IMR-90 (cell line): ENCODE measurements at regions not wholly inside any gene's neighbourhood (a gene's known extent, or its start where the extent isn't known, plus 50 kb on each side); places are given as distances from the start of the nearest gene placed in this dataset.
A peak's percentile ranks its signal among the peaks of the same experiment; 100 is the strongest.

Experiments
- ATAC-seq: fragments of 200-7000 bp; cut with Tn5 transposase; 2 replicates; pipeline ENCODE4 v1.9.1; 2020; ENCODE audit warnings: low read depth, mild to moderate bottlenecking, moderate library complexity
- BruUV-seq: library from RNA; stranded (reverse); fragments of 400-500 nt; replicated peaks from 2 replicates; lab custom pipeline; 2021; lab: Mats Ljungman, UMichigan
- CTCF ChIA-PET: fragments of 300-600 bp; formaldehyde crosslinking; extraction: SDS; loops from one replicate; lab custom pipeline; 2021; ENCODE audit warnings: antibody characterized with exemption; lab: Yijun Ruan, JAX
- POLR2A ChIA-PET: fragments of 300-600 bp; sonication (Branson Sonifier 250); formaldehyde crosslinking; loops from one replicate; lab custom pipeline; 2022; ENCODE audit warnings: antibody characterized with exemption; ENCODE audit not compliant: unreplicated experiment; lab: Charles Lee
- DNase-seq: peaks from one replicate; pipeline ENCODE4 v3.0.0; 2013
- H2AFZ ChIP-seq: replicated peaks from 2 replicates; pipeline ENCODE3; 2013; ENCODE audit warnings: low read length, mild to moderate bottlenecking; ENCODE audit not compliant: poor library complexity
- H2AK5ac ChIP-seq: 2 replicates; pipeline ENCODE4 v1.6.1; 2013; ENCODE audit warnings: low read depth, low read length, inconsistent platforms
- H2AK9ac ChIP-seq: replicated peaks from 2 replicates; pipeline ENCODE3; 2013; ENCODE audit warnings: mild to moderate bottlenecking, low read depth, low read length, moderate library complexity; ENCODE audit not compliant: poor library complexity
- H2BK120ac ChIP-seq: 2 replicates; pipeline ENCODE4 v1.6.1; 2013; ENCODE audit warnings: low read depth, low read length, inconsistent platforms
- H2BK15ac ChIP-seq: 3 replicates; pipeline ENCODE4 v1.6.1; 2013; ENCODE audit warnings: low read depth, low read length, inconsistent platforms
- H2BK20ac ChIP-seq: 2 replicates; pipeline ENCODE4 v1.6.1; 2013; ENCODE audit warnings: low read depth, mild to moderate bottlenecking, inconsistent platforms, low read length, moderate library complexity
- H2BK5ac ChIP-seq: 2 replicates; pipeline ENCODE4 v1.6.1; 2013; ENCODE audit warnings: mild to moderate bottlenecking, low read depth, low read length, inconsistent platforms; ENCODE audit not compliant: poor library complexity, severe bottlenecking
- H3K14ac ChIP-seq: replicated peaks from 2 replicates; pipeline ENCODE4 v1.6.1; 2013; ENCODE audit warnings: low read depth, low read length, inconsistent platforms
- H3K18ac ChIP-seq: 2 replicates; pipeline ENCODE4 v1.6.1; 2013; ENCODE audit warnings: low read depth, low read length, control low read depth
- H3K23ac ChIP-seq: 2 replicates; pipeline ENCODE4 v1.6.1; 2013; ENCODE audit warnings: low read depth, low read length, inconsistent platforms
- H3K27ac ChIP-seq: 2 replicates; pipeline ENCODE4 v1.5.1; 2013; ENCODE audit warnings: mild to moderate bottlenecking, control low read depth, low read length; ENCODE audit not compliant: insufficient read depth
- H3K27me3 ChIP-seq: 2 replicates; pipeline ENCODE4 v1.6.1; 2013; ENCODE audit warnings: low read length; ENCODE audit not compliant: control insufficient read depth, insufficient read depth
- H3K36me3 ChIP-seq: 2 replicates; pipeline ENCODE4 v1.6.1; 2013; ENCODE audit warnings: low read length, mixed read lengths; ENCODE audit not compliant: control insufficient read depth, insufficient read depth
- H3K4ac ChIP-seq: 2 replicates; pipeline ENCODE4 v1.6.1; 2013; ENCODE audit warnings: low read depth, low read length, inconsistent platforms
- H3K4me1 ChIP-seq: 2 replicates; pipeline ENCODE4 v1.6.1; 2013; ENCODE audit warnings: low read length, mixed read lengths; ENCODE audit not compliant: control insufficient read depth, insufficient read depth
- H3K4me2 ChIP-seq: 2 replicates; pipeline ENCODE4 v1.6.1; 2013; ENCODE audit warnings: low read depth, mild to moderate bottlenecking, control low read depth, low read length, moderate library complexity
- H3K4me3 ChIP-seq: 2 replicates; pipeline ENCODE4 v1.5.1; 2013; ENCODE audit warnings: low read depth, mild to moderate bottlenecking, control low read depth, low read length, moderate library complexity; ENCODE audit not compliant: insufficient read depth
- H3K56ac ChIP-seq: 2 replicates; pipeline ENCODE4 v1.6.1; 2013; ENCODE audit warnings: low read length, inconsistent platforms; ENCODE audit not compliant: insufficient read depth; ENCODE audit errors: extremely low read depth
- H3K79me1 ChIP-seq, 2 experiments: 2 replicates each; pipeline ENCODE4 v1.6.1; 2013; ENCODE audit warnings: low read length in 2 of 2, inconsistent platforms in 1 of 2, low read depth in 1 of 2
- H3K9ac ChIP-seq: 2 replicates; pipeline ENCODE4 v1.6.1; 2013; ENCODE audit warnings: low read depth, low read length, control low read depth
- H3K9me1 ChIP-seq: 2 replicates; pipeline ENCODE4 v1.6.1; 2013; ENCODE audit warnings: low read length, inconsistent platforms; ENCODE audit not compliant: insufficient read depth
- H3K9me3 ChIP-seq: 2 replicates; pipeline ENCODE4 v1.6.1; 2013; ENCODE audit warnings: low read length; ENCODE audit not compliant: control insufficient read depth, insufficient read depth
- H4K20me1 ChIP-seq: 2 replicates; pipeline ENCODE4 v1.6.1; 2013; ENCODE audit warnings: low read length, inconsistent platforms; ENCODE audit not compliant: insufficient read depth
- H4K5ac ChIP-seq: 2 replicates; pipeline ENCODE4 v1.6.1; 2013; ENCODE audit warnings: mild to moderate bottlenecking, low read depth, low read length, control low read depth
- H4K8ac ChIP-seq, 2 experiments: 2 replicates each; pipeline ENCODE4 v1.6.1; 2013; ENCODE audit warnings: low read depth in 2 of 2, low read length in 2 of 2, control low read depth in 1 of 2, inconsistent platforms in 1 of 2
- H4K91ac ChIP-seq: 2 replicates; pipeline ENCODE4 v1.6.1; 2013; ENCODE audit warnings: low read depth, low read length, inconsistent platforms; ENCODE audit not compliant: insufficient read depth
- CEBPB ChIP-seq: IDR thresholded peaks from 2 replicates; pipeline ENCODE4 v1.6.1; 2012; ENCODE audit warnings: low read depth, low read length, improper control_type of control experiment
- RCOR1 ChIP-seq: IDR thresholded peaks from 2 replicates; pipeline ENCODE4 v1.6.1; 2012; ENCODE audit warnings: mild to moderate bottlenecking, low read length, improper control_type of control experiment; ENCODE audit not compliant: insufficient replicate concordance
- RFX5 ChIP-seq: IDR thresholded peaks from 2 replicates; pipeline ENCODE4 v1.8.0; 2012; ENCODE audit warnings: low read depth, mild to moderate bottlenecking, low read length, moderate library complexity
- WGBS, 2 experiments: methylation state at CpG; one replicate each; pipeline versions ENCODE4 v1.1.5 to v1.1.7; 2013; ENCODE audit warnings: missing lambda C conversion rate in 2 of 2; ENCODE audit not compliant: insufficient read length in 1 of 2; ENCODE audit errors: extremely low coverage in 2 of 2; 5-methylcytosine and 5-hydroxymethylcytosine counted together
- dilution Hi-C: fragments of 300-500 bp; cut with HindIII; formaldehyde crosslinking; loops from one replicate; pipeline ENCODE4 v1.14.3; 2018; ENCODE audit warnings: low sequenced_read_pairs; ENCODE audit not compliant: unreplicated experiment
- in situ Hi-C: fragments of 300-500 bp; cut with MboI; formaldehyde crosslinking; loops from 3 replicates; pipeline ENCODE4 v1.14.3; 2019; ENCODE audit warnings: low sequenced_read_pairs, inconsistent platforms, mixed read lengths
- intact Hi-C: fragments of 100-400 bp; cut with micrococcal nuclease; formaldehyde crosslinking; loops from 2 replicates; pipeline ENCODE4 v1.10.0; 2022
- TF ChIP-seq, protein P1 (sequence below): fragments of 150-350 bp; IDR thresholded peaks from 2 replicates; pipeline ENCODE4 v1.6.1; 2017; ENCODE audit warnings: mild to moderate bottlenecking, antibody characterized with exemption, low read length, low read depth
- TF ChIP-seq, protein P2 (sequence below): fragments of 150-350 bp; IDR thresholded peaks from 2 replicates; pipeline ENCODE4 v1.6.1; 2016; ENCODE audit warnings: low read depth, mild to moderate bottlenecking, low read length, moderate library complexity, borderline replicate concordance

DNA sequence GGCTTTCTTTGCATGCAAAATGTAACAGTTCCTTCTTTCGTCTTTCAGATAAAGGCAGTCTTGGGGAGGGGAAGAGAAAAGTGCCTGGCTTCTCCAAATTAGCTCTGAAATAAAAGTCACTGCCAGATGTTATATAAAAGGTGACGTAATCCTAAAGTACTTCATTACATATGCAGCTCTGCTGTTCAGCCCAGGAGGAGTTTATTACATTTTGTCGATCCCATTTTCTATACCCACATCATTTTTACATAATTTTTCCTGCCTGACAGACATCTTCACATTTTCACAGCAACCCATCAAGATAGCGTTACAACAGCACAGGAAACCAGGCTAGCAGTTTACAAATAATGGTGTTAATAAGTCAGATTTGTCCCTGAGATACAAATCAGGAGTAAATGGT, 86.7 kb upstream of the SLC30A5 start:
- no TSS peak for BruUV-seq

More for the DNA sequence above, 86.7 kb upstream of the SLC30A5 start:
- no peaks in the 10 kb centered on the region for H3K9me1 ChIP-seq
- H3K4ac ChIP-seq = no peak overlapping the region
- CTCF ChIA-PET = no interaction called here
- H2BK5ac ChIP-seq = no peak overlapping the region
- no peaks in the 10 kb centered on the region for H4K20me1 ChIP-seq
- no peaks in the 10 kb centered on the region for H3K4me1 ChIP-seq
- dilution Hi-C loops (no loop called here), intact Hi-C loops (loop anchor here (5.0 kb wide), 1 partner anchor 720 kb away; no protein-coding TSS in a partner anchor), in situ Hi-C loops (no loop called here)
- no peak overlapping the region for H2BK120ac ChIP-seq
- peaks cover 4% of the 10 kb centered on the region for H3K27me3 ChIP-seq
- H3K9me3 ChIP-seq = no peaks in the 10 kb centered on the region
- no peak overlapping the region for H3K23ac ChIP-seq
- H4K5ac ChIP-seq = no peak overlapping the region
- no peak overlapping the region for H2BK20ac ChIP-seq
- H3K4me2 ChIP-seq = no peak overlapping the region
- H3K14ac ChIP-seq = no peak overlapping the region
- no peak for DNase-seq
- H3K56ac ChIP-seq = no peak overlapping the region
- H2AK5ac ChIP-seq = no peak overlapping the region
- H2AFZ ChIP-seq = no peak overlapping the region
- H3K4me3 ChIP-seq = no peak overlapping the region
- H4K8ac ChIP-seq = no peak overlapping the region
- no peak overlapping the region for H3K18ac ChIP-seq
- no peaks in the 10 kb centered on the region for H3K79me1 ChIP-seq
- H3K27ac ChIP-seq = no peak overlapping the region
- ATAC-seq = no peak
- POLR2A ChIA-PET = no interaction called here
- no peak overlapping the region for H2BK15ac ChIP-seq
- TF ChIP-seq, protein P1, sequence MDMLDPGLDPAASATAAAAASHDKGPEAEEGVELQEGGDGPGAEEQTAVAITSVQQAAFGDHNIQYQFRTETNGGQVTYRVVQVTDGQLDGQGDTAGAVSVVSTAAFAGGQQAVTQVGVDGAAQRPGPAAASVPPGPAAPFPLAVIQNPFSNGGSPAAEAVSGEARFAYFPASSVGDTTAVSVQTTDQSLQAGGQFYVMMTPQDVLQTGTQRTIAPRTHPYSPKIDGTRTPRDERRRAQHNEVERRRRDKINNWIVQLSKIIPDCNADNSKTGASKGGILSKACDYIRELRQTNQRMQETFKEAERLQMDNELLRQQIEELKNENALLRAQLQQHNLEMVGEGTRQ = no peak
- TF ChIP-seq RFX5 = no peak
- TF ChIP-seq CEBPB = peak; percentile 18; the same call in 1 of the 2 replicates
- no peak for TF ChIP-seq RCOR1
- TF ChIP-seq, protein P2, sequence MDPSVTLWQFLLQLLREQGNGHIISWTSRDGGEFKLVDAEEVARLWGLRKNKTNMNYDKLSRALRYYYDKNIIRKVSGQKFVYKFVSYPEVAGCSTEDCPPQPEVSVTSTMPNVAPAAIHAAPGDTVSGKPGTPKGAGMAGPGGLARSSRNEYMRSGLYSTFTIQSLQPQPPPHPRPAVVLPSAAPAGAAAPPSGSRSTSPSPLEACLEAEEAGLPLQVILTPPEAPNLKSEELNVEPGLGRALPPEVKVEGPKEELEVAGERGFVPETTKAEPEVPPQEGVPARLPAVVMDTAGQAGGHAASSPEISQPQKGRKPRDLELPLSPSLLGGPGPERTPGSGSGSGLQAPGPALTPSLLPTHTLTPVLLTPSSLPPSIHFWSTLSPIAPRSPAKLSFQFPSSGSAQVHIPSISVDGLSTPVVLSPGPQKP = no peak
- WGBS, 2 experiments = no CpG with 5 or more reads among the region's 4 CpGs
- no peaks in the 10 kb centered on the region for H3K36me3 ChIP-seq
- H4K91ac ChIP-seq = no peak overlapping the region
- H3K9ac ChIP-seq = no peak overlapping the region
- H2AK9ac ChIP-seq = no peak overlapping the region
